NCI-H524 treated with DMSO at 0.1 percent for 48 hours (cell line): ENCODE measurements at regions not wholly inside any gene's neighbourhood (a gene's known extent, or its start where the extent isn't known, plus 50 kb on each side); places are given as distances from the start of the nearest gene placed in this dataset.
A peak's percentile ranks its signal among the peaks of the same experiment; 100 is the strongest.
"Not testable (repeated sequence)": the region's sequence is repeated elsewhere in the genome, so short reads cannot be mapped to it uniquely, and the experiment has no call there.

Experiments used
- DNase-seq: peaks from one replicate; lab custom pipeline; 2025; lab: John Stamatoyannopoulos, UW

GRCh38 chr5:67771221-67771620, 444.3 kb upstream of the PIK3R1 start:
- no peak for DNase-seq

- DNase-seq: no peak
Observed at GRCh38 chr5:67770431-67771025, 445.0 kb upstream of the PIK3R1 start.

- no peak for DNase-seq
Observed at GRCh38 chr5:67765697-67766096, 449.9 kb upstream of the PIK3R1 start.

- DNase-seq: not testable (repeated sequence)
Observed at GRCh38 chr5:67757771-67758170, 457.8 kb upstream of the PIK3R1 start.

GRCh38 chr5:67752357-67752708, 463.2 kb upstream of the PIK3R1 start:
- no peak for DNase-seq

GRCh38 chr5:67748165-67748690, 467.3 kb upstream of the PIK3R1 start:
- peak; percentile 44 for DNase-seq

GRCh38 chr5:67747096-67747495, 468.5 kb upstream of the PIK3R1 start:
- DNase-seq: no peak

GRCh38 chr5:67746608-67747007, 468.9 kb upstream of the PIK3R1 start:
- DNase-seq: not testable (repeated sequence)

GRCh38 chr5:67746103-67746502, 469.5 kb upstream of the PIK3R1 start:
- no peak for DNase-seq

GRCh38 chr5:67732921-67733320, 482.6 kb upstream of the PIK3R1 start:
- DNase-seq: no peak

GRCh38 chr5:67732471-67732870, 483.1 kb upstream of the PIK3R1 start:
- DNase-seq: no peak

GRCh38 chr5:67731886-67732285, 483.7 kb upstream of the PIK3R1 start:
- DNase-seq: no peak

- no peak for DNase-seq
Observed at GRCh38 chr5:67730917-67731474, 484.6 kb upstream of the PIK3R1 start.

- DNase-seq: no peak
Observed at GRCh38 chr5:67728326-67728890, 487.1 kb upstream of the PIK3R1 start.

- DNase-seq: no peak
Observed at GRCh38 chr5:67725604-67726003, 490.0 kb upstream of the PIK3R1 start.

GRCh38 chr5:67724412-67725135, 491.0 kb upstream of the PIK3R1 start:
- no peak for DNase-seq

GRCh38 chr5:67723873-67724272, 491.7 kb upstream of the PIK3R1 start:
- DNase-seq: no peak

GRCh38 chr5:67722582-67722981, 493.0 kb upstream of the PIK3R1 start:
- not testable (repeated sequence) for DNase-seq

GRCh38 chr5:67720162-67720772, 495.3 kb upstream of the PIK3R1 start:
- no peak for DNase-seq

GRCh38 chr5:67702008-67702407, 505.4 kb upstream of the CD180 start:
- DNase-seq: no peak

GRCh38 chr5:67699560-67699959, 503.0 kb upstream of the CD180 start:
- DNase-seq: no peak

GRCh38 chr5:67696446-67696845, 499.8 kb upstream of the CD180 start:
- no peak for DNase-seq

- DNase-seq: no peak
Observed at GRCh38 chr5:67695369-67695768, 498.8 kb upstream of the CD180 start.
